Endodermal cell (in vitro differentiated cells): ENCODE measurements at regions not wholly inside any gene's neighbourhood (a gene's known extent, or its start where the extent isn't known, plus 50 kb on each side); places are given as distances from the start of the nearest gene placed in this dataset.
A peak's percentile ranks its signal among the peaks of the same experiment; 100 is the strongest.

Experiments used
- DNase-seq: peaks from one replicate; pipeline ENCODE4 v3.0.0-alpha.2; 2017
- H3K27ac ChIP-seq: 2 replicates; pipeline ENCODE4 v1.5.1; 2013; ENCODE audit warnings: mild to moderate bottlenecking, low read depth, low read length, moderate library complexity
- H3K27me3 ChIP-seq: 2 replicates; pipeline ENCODE4 v1.6.1; 2013; ENCODE audit warnings: mild to moderate bottlenecking, low read length, moderate library complexity; ENCODE audit not compliant: insufficient read depth, control insufficient read depth, poor library complexity, severe bottlenecking
- H3K36me3 ChIP-seq: 2 replicates; pipeline ENCODE4 v1.7.0; 2013; ENCODE audit warnings: mild to moderate bottlenecking, low read length, moderate library complexity; ENCODE audit not compliant: control insufficient read depth, insufficient read depth
- H3K4me1 ChIP-seq: one replicate; pipeline ENCODE4 v1.7.0; 2013; ENCODE audit warnings: low read length; ENCODE audit not compliant: control insufficient read depth, insufficient read depth
- H3K4me3 ChIP-seq: 2 replicates; pipeline ENCODE4 v1.5.1; 2013; ENCODE audit warnings: mild to moderate bottlenecking, low read length, moderate library complexity
- H3K9ac ChIP-seq: 2 replicates; pipeline ENCODE4 v1.6.1; 2013; ENCODE audit warnings: mild to moderate bottlenecking, low read length, moderate library complexity; ENCODE audit not compliant: poor library complexity, severe bottlenecking; ENCODE audit errors: extremely low read depth
- H3K9me3 ChIP-seq: 2 replicates; pipeline ENCODE4 v1.6.1; 2013; ENCODE audit warnings: mild to moderate bottlenecking, low read length, moderate library complexity; ENCODE audit not compliant: control insufficient read depth
- H3K27ac Mint-ChIP-seq: 2 replicates; pipeline ENCODE4 v1.8.0; 2020; ENCODE audit warnings: mixed read lengths
- H3K27me3 Mint-ChIP-seq: 2 replicates; pipeline ENCODE4 v1.8.0; 2021; ENCODE audit warnings: mild to moderate bottlenecking, mixed read lengths; ENCODE audit not compliant: insufficient read depth
- H3K36me3 Mint-ChIP-seq: 2 replicates; pipeline ENCODE4 v1.8.0; 2020; ENCODE audit warnings: low read depth, mixed read lengths
- H3K4me1 Mint-ChIP-seq: 2 replicates; pipeline ENCODE4 v1.8.0; 2020; ENCODE audit warnings: mixed read lengths
- H3K4me3 Mint-ChIP-seq: 2 replicates; pipeline ENCODE4 v1.8.0; 2020; ENCODE audit warnings: mild to moderate bottlenecking, moderate library complexity, mixed read lengths
- H3K9me3 Mint-ChIP-seq: 2 replicates; pipeline ENCODE4 v1.8.0; 2020; ENCODE audit warnings: mild to moderate bottlenecking, mixed read lengths
- WGBS, 2 experiments: methylation state at CpG; one replicate each; pipeline versions ENCODE4 v1.1.5 to v1.1.7; 2013; ENCODE audit warnings: missing lambda C conversion rate in 2 of 2, mixed read lengths in 1 of 2; ENCODE audit not compliant: insufficient coverage in 1 of 2, insufficient read length in 1 of 2; 5-methylcytosine and 5-hydroxymethylcytosine counted together
- TF ChIP-seq, protein P1 (sequence below): fragments of 200-600 bp; sonication (generic); conservative IDR thresholded peaks from 2 replicates; pipeline ENCODE4 v1.5.0; 2021; ENCODE audit warnings: antibody characterized with exemption, mild to moderate bottlenecking

DNA sequence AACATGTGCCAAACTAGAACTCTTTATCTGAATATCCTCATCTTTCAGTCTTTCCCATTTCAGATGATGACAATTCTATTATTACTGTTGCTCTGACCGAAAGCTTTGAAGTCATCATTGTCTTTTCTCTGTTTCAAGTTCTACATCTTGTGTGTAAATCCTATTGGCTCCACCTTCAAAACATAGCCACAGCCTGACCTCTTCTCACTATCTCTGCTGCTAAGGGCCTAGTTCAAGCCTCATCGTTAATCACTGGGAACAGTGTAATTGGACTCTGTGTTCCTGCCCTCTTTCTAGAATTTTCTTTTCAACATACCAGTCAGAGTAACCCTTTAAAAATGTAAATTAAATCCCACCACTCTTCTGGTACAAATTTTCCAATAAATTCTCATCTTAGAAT, 105.1 kb downstream of the OXSM start:
- TF ChIP-seq, protein P1, sequence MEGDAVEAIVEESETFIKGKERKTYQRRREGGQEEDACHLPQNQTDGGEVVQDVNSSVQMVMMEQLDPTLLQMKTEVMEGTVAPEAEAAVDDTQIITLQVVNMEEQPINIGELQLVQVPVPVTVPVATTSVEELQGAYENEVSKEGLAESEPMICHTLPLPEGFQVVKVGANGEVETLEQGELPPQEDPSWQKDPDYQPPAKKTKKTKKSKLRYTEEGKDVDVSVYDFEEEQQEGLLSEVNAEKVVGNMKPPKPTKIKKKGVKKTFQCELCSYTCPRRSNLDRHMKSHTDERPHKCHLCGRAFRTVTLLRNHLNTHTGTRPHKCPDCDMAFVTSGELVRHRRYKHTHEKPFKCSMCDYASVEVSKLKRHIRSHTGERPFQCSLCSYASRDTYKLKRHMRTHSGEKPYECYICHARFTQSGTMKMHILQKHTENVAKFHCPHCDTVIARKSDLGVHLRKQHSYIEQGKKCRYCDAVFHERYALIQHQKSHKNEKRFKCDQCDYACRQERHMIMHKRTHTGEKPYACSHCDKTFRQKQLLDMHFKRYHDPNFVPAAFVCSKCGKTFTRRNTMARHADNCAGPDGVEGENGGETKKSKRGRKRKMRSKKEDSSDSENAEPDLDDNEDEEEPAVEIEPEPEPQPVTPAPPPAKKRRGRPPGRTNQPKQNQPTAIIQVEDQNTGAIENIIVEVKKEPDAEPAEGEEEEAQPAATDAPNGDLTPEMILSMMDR = no peak
- H3K27me3 Mint-ChIP-seq = no peaks in the 10 kb centered on the region
- no peak overlapping the region for H3K27ac ChIP-seq
- no peak overlapping the region for H3K4me3 ChIP-seq
- peaks cover under 1% of the 10 kb centered on the region for H3K4me1 ChIP-seq
- no peaks in the 10 kb centered on the region for H3K36me3 Mint-ChIP-seq
- 95 to 97% methylated on average over 2 of the region's 2 CpGs for WGBS, 2 experiments
- no peaks in the 10 kb centered on the region for H3K9me3 ChIP-seq
- DNase-seq = no peak
- H3K27ac Mint-ChIP-seq = no peak overlapping the region
- no peaks in the 10 kb centered on the region for H3K36me3 ChIP-seq
- no peaks in the 10 kb centered on the region for H3K9me3 Mint-ChIP-seq
- no peak overlapping the region for H3K9ac ChIP-seq
- no peak overlapping the region for H3K4me3 Mint-ChIP-seq
- H3K4me1 Mint-ChIP-seq = peaks cover 6% of the 10 kb centered on the region
- no peaks in the 10 kb centered on the region for H3K27me3 ChIP-seq

DNA sequence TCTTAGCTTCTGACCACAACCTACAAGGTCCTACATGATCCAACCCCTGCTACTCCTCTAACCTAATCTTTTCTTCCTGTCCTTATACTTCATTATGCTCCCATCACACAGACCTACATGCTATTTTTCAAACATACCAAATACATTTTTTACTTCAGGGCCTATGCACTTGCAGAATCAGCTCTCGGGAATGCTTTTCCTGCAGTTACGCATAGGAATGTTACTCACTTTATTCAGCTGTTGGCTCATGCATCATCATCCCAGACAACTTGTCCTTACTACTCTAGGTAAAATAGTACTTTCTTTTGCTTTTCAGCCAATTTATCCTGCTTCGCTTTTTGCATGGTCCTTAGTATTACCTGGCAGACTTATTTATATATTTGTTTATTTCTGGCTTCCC, 105.6 kb downstream of the OXSM start:
- Histone ChIP-seq H3K9ac (no peak overlapping the region), H3K27me3 (no peaks in the 10 kb centered on the region), H3K9me3 (no peaks in the 10 kb centered on the region), H3K27ac (no peak overlapping the region), H3K4me3 (no peak overlapping the region), H3K4me1 (no peaks in the 10 kb centered on the region), H3K36me3 (no peaks in the 10 kb centered on the region)
- peaks cover 10% of the 10 kb centered on the region for H3K4me1 Mint-ChIP-seq
- TF ChIP-seq, protein P1 = no peak
- DNase-seq = no peak
- no peak overlapping the region for H3K4me3 Mint-ChIP-seq
- no peak overlapping the region for H3K27ac Mint-ChIP-seq
- no peaks in the 10 kb centered on the region for H3K9me3 Mint-ChIP-seq
- H3K27me3 Mint-ChIP-seq = no peaks in the 10 kb centered on the region
- WGBS, 2 experiments = 75 to 91% methylated on average over 1 to 2 of the region's 3 CpGs
- H3K36me3 Mint-ChIP-seq = no peaks in the 10 kb centered on the region

GRCh38 chr3:25897019-25897418, 107.1 kb downstream of the OXSM start:
- no peak overlapping the region for H3K9ac ChIP-seq
- Mint-ChIP-seq H3K4me3 (no peak overlapping the region), H3K27me3 (no peaks in the 10 kb centered on the region), H3K36me3 (no peaks in the 10 kb centered on the region), H3K9me3 (no peaks in the 10 kb centered on the region), H3K4me1 (peaks cover 14% of the 10 kb centered on the region), H3K27ac (no peak overlapping the region)
- no peaks in the 10 kb centered on the region for H3K27me3 ChIP-seq
- DNase-seq = peak; percentile 86
- H3K4me3 ChIP-seq = no peak overlapping the region
- 60 to 76% methylated on average over 5 to 6 of the region's 6 CpGs for whole genome bisulfite sequencing, 2 experiments
- H3K36me3 ChIP-seq = no peaks in the 10 kb centered on the region
- H3K9me3 ChIP-seq = no peaks in the 10 kb centered on the region
- H3K4me1 ChIP-seq = no peaks in the 10 kb centered on the region
- TF ChIP-seq, protein P1 = peak; percentile 92
- H3K27ac ChIP-seq = no peak overlapping the region
